Myocyte (in vitro differentiated cells): ENCODE measurements at regions not wholly inside any gene's neighbourhood (a gene's known extent, or its start where the extent isn't known, plus 50 kb on each side); places are given as distances from the start of the nearest gene placed in this dataset.

Source experiments
- DNase-seq: peaks from one replicate; pipeline ENCODE4 v3.0.0-alpha.2; 2012; ENCODE audit warnings: low read depth

GRCh38 chr7:91323626-91324158, 59.5 kb downstream of the FZD1 start:
- DNase-seq: no peak

- no peak for DNase-seq
Observed at GRCh38 chr7:91324663-91325062, 60.4 kb downstream of the FZD1 start.

GRCh38 chr7:91325726-91326125, 61.5 kb downstream of the FZD1 start:
- DNase-seq: no peak

- DNase-seq: no peak
Observed at GRCh38 chr7:91326516-91327199, 62.4 kb downstream of the FZD1 start.

- DNase-seq: no peak
Observed at GRCh38 chr7:91327346-91327745, 63.1 kb downstream of the FZD1 start.

- no peak for DNase-seq
Observed at GRCh38 chr7:91329571-91329970, 65.3 kb downstream of the FZD1 start.

DNA sequence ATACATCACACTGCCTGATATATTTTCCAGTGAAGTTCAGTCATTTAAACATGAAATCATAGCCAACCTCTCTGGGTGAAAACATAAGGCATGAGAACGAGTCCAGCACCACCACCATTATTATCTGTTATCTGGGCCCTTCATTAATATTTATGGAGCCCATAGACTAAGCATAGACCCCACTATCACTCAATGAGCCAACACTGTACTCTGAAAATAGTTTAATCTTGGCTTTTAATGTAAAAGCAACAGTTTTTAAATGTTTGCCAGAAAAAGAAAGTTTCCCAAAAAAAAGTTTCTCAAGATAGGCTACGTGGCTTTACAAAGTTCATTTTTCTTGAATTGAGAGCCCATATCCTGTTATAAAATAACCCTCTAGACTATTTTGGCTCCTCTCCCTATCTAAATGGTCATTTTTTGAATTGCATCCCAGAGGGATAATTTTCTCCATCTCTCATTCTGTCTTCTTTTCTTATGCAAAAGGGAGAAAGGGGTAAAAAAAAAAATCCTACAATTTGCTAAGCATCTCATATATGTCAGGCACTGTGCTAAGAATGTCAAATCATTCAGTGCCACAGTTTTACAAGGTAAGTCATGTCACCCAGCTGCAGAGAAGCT, 66.1 kb downstream of the FZD1 start:
- DNase-seq: no peak

DNA sequence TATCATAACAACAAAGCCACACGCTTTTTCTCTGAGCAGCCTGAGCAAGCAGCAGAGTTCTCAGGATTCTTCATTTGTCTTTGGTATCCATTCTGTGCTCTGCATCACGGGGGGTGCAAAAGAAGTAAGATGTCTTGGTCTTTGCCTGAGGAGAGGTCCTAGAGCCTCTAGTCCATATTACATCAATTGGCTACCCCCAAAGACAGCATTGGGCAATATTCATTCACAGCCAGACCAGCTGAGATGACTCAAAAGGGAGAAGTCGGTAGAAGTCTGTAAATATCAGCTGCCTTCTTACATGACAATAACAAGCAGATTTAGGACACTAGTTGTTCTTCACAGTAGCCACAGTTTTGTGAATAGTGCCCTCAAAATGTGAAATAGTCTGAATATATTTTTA, 66.6 kb downstream of the FZD1 start:
- no peak for DNase-seq

DNA sequence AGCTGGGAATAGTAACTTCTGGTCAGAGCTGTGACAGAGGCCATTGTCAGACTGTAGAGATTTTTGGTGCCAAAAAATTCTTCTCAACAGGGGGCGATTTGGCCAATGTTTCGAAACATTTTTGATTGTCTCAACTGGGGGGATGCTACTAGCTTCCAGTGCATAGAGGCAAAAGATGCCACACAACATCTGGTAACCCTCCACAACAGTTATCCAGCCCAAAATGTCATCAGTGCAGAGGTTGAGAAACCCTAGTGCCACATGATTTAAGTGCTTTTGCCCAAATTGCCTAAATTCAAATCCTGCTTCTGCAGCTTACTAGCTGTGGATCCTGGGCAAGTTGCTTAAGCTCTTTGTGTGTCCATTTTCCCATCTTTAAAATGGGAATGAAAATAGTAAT, 71.9 kb downstream of the FZD1 start:
- no peak for DNase-seq

- DNase-seq: no peak
Observed at GRCh38 chr7:91338226-91339020, 74.2 kb downstream of the FZD1 start.

- DNase-seq: no peak
Observed at GRCh38 chr7:91342346-91342745, 78.1 kb downstream of the FZD1 start.

DNA sequence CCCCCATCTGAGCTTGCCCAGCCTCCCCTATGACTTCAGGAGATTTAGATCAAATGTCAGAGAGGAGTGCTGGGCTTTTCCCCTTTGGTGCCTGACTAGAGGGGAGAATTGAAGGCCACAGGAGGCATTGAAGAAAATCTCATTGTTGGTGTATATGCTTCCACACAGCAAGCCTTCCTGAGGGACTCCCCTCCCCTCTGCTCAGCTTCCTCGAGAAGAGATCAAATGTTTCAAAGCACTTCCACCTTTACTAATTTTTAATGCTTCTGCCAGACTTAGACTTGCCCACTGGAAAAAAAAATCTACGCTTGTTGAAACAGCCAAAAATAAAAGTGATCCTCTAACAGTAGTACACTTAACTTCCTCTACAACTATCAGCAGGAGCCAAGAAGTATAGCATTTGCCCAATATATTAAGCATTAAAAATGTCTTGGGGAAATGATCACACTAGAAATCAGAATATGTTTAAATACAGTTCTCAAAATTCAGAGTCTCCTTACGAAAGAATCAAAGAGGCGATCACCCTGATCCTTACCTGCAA, 79.3 kb downstream of the FZD1 start:
- DNase-seq: no peak

- no peak for DNase-seq
Observed at GRCh38 chr7:91343996-91344629, 79.9 kb downstream of the FZD1 start.

- no peak for DNase-seq
Observed at GRCh38 chr7:91344911-91345310, 80.7 kb downstream of the FZD1 start.

DNA sequence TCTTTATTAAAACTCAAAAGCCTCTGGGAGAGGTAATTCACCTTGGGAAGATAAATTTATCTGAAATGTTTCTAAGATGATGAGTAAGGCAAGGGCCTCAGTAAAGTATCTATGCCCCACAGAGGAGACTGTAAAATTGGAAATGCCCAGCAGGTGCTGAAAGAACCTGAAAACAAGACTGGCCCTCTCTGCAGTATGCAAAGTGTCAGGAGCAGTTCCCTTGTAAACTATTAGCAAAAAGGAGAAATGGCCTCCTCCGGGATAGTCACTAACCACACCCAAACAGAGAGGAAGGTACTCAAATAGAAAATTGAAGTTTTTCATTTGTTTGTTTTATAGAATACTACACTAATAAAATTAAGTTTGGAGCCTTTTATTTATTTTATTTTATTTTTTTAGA, 81.2 kb downstream of the FZD1 start:
- DNase-seq: no peak

GRCh38 chr7:91346426-91346825, 82.2 kb downstream of the FZD1 start:
- DNase-seq: no peak

- no peak for DNase-seq
Observed at GRCh38 chr7:91347290-91347689, 83.1 kb downstream of the FZD1 start.

DNA sequence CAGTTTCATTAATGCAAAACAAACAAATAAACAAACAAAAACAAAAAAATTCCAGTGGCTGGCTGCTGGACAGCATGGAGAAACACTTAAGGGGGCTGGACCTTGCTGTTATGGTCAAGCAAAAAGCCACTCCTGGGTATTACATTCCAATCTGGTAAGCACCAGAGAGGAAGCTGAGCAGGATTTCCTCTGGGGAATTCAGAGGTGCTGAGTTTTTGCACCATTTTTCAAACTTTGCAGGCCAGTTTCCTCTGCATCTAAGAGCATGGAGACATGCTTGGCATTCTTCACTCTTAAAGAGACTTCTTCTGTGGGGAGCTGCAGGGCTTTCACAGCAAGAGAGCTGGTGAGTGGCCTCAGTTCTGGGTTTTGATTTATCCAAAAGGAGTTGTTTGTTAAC, 84.5 kb downstream of the FZD1 start:
- peak; percentile 2 for DNase-seq

GRCh38 chr7:91351374-91351773, 87.1 kb downstream of the FZD1 start:
- DNase-seq: peak; percentile 3

DNA sequence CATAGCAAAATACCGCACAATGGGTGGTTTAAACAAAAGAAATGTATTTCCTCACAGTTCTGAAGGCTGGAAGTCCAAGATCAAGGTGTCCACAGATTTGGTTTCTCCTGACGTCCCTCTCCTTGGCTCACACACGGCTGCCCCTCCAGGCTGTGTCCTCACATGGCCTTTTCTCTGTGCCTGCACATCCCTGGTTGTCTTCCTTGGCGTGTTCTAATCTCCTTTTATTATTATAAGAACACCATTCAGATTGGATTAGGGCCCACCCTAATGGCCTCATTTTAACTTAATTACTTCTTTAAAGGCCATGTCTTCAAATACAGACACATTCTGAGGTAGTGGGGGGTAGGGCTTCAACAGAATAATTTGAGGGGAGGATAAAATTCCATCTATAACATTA, 87.9 kb downstream of the FZD1 start:
- DNase-seq: no peak

DNA sequence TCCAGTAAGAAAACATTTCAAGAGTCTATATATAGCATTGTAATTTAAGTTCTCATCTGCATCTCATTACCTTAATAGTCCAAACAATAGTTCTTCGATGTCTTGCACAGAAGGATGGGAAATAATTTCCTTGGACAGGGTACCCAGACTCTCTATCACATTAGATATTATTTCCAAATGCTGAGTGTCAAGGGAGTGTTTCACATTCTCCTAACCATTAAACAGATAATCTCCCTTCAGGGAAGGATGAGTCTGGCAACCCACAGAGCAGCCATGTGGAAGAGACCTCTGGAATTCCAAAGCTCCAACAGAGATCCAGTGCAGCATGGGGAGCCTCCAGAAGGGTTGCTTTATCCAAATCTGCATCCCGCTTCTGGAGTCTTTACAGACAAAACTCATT, 89.6 kb downstream of the FZD1 start:
- peak; percentile 11 for DNase-seq
